ENCODE measurements at regions not wholly inside any gene's neighbourhood (a gene's known extent, or its start where the extent isn't known, plus 50 kb on each side); places are given as distances from the start of the nearest gene placed in this dataset.

GRCh38 chr15:67892559-67893377, 52.9 kb upstream of the RNU6-1 start:
- DNase-seq: no peak

DNA sequence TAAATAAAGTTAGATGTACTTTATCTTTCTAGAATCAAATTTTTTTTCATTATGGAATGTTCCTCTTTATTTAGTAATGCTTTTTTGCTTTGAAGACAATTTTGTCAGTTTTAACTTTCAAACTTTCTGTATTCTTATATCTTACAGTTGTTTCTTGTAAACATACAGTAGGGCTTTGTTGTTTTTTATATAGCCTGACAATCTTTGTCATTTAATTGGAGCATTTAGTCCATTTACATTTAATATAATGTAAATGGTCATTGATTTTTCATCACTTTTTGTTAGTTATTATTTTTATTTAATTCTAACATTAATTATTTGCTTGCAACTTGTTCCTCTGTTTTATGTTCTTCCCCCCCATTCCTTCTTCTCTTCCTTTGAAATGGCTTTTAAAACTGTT, 55.4 kb upstream of the RNU6-1 start:
- no peak for DNase-seq

DNA sequence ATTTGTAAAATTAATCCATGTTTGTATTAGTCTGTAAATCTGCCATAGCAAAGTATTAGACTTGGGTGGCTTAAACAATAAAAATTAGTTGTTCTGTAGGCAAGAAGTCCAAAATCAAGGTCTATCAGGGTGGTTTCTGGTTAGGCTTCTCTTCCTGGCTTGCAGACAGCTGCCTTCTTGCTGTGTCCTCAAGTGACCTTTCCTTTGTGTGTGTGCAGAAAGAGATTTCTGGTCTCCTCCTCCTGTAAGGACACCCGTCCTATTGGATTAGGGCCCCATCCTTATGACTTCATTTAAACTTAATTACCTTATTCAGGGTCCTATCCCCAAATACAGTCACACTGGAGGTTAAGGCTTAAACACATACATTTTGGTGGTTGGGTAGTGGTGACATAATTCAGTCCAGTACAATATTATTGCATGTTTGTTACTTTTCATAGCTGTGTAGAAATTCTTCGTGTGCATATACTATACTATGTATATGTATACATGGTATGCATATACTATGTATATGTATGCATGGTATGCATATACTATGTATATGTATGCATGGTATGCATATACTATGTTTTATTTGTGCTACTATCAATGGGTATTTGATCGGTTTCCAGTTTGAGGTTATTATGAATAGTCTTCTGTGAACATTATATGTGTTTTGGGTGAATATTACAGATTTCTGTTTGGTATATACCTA, 57.9 kb upstream of the RNU6-1 start:
- no peak for DNase-seq

DNA sequence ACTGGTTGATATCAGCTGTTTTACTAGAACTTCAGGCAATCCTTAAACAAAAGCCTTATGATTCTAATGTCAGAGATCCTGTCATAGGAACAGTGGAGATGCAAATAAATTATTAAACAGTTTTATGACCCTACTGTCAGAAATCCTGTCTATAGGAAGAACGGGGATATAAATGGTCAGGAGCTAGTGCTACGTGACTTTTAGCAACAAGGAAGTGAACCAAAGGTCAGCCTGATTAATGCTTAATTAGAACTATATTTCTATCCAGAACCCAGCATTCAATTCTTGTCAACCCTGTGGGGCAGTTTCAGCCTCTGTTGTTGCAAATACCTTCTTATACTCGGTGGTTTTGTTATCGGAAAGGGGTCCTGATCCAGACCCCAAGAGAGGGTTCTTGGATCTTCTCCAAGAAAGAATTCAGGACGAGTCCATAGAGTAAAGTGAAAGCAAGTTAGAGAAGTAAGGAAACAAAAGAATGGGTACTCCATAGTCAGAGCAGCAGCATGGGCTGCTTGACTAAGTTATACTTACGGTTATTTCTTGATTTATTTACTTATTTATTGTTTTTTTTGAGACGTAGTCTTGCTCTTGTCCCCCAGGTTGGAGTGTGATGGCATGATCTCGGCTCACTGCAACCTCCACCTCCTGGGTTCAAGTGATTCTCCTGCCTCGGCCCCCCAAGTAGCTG, 59.9 kb upstream of the RNU6-1 start:
- DNase-seq: no peak

DNA sequence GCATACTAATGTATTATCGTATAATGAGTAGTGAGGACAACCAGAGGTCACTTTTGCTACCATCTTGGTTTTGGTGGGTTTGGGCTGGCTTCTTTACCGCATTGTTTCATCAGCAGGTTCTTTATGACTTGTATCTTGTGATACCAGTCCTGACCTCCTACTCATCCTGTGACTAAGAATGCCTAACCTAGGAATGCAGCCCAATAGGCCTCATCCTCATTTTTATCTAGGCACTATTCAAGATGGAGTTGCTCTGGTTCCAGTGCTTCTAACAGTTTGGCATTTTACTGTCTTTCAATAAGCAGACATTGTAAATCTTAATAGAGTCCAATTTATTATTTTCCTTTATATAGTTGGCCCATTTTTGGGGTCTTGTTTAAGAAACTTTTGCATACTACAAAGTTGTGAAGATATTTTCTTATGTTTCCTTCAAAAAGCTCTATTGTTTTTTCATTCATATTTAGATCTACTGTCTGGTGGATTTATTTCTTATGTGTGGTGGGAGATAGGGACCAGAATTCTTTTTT, 60.8 kb upstream of the RNU6-1 start:
- DNase-seq: no peak

DNA sequence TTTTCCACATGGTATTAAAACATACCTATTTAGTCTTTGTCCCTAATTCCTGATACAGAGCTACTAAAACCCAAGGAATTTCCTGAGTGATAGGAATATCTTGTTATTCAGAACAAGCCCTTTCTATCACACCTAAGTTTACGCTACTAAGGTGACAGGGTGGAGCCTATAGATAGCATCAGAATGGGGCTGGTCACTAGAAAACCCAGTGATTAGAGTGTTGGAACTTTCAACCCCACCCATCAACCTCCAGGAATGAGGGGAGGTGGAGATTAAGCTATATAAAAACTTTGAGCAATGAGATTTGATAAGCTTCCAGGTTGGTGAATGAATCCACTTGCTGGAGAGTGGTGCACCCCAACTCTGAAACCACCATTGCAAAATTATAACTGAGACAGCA, 62.1 kb upstream of the RNU6-1 start:
- DNase-seq: no peak

GRCh38 chr15:67902579-67903009, 62.7 kb upstream of the RNU6-1 start:
- no peak for DNase-seq

GRCh38 chr15:67903708-67904107, 63.9 kb upstream of the RNU6-1 start:
- DNase-seq: no peak

DNA sequence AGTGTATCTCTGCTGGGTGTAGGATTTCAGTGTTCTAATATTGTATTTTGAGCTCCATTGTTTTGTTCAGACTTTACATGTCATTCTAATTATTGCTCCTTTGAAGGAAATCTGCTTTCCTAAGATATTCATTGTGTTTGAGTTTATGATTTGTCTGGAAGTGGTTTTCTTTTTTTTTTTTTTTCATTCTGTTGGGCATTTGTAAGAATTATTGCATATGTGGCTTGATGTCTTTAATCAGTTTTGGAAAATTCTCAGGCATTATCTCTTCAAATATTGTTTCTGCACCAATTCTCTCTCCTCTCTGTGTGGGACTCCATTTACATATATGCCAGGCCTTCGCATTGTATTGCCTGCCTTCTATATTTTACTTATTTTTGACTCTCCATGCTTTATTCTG, 65.8 kb upstream of the RNU6-1 start:
- no peak for DNase-seq

DNA sequence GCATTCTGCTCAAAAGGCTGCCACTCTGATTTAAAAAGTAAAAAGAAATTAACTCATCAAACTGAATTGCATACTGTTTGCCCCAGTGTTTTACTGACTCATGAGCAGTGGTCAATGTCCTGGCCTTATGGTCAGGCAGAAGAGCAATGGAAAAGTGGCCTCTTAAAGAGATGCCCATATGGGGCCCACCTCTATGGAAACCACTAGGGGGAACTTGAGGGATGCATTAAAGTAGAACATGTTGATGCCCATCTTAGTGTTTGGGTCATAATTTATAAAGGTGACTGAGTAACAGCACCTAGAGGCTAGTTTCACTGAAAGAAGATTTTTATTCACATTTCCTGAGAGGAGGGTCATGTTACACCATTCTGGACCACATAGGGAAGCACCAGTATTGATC, 66.5 kb upstream of the RNU6-1 start:
- DNase-seq: no peak

GRCh38 chr15:67907184-67907723, 67.4 kb upstream of the RNU6-1 start:
- no peak for DNase-seq

DNA sequence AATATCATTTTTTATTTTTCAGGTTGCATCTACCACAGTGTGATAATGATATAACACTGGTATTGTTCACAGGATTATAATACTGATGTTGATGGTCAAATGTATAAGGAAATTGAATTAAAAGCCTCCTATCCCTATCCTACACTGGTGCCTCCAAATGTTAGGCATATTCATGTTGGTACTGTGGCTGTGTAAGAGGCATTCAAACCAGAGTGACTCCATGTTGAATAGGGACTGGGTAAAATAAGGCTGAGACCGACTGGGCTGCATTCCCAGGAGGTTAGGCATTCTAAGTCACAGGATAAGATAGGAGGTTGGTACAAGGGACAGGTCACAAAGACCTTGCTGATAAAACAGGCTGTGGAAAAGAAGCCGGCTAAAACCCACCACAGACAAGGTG, 68.9 kb upstream of the RNU6-1 start:
- DNase-seq: no peak

- no peak for DNase-seq
Observed at GRCh38 chr15:67911727-67912126, 71.9 kb upstream of the RNU6-1 start.

GRCh38 chr15:67914028-67914427, 74.2 kb upstream of the RNU6-1 start:
- no peak for DNase-seq

GRCh38 chr15:67914537-67915460, 75.0 kb upstream of the RNU6-1 start:
- DNase-seq: peak; percentile 63

- DNase-seq: peak; percentile 70
Observed at GRCh38 chr15:67915461-67916374, 75.9 kb upstream of the RNU6-1 start.

- DNase-seq: no peak
Observed at GRCh38 chr15:67916565-67916964, 76.7 kb upstream of the RNU6-1 start.

- DNase-seq: no peak
Observed at GRCh38 chr15:67917037-67917436, 77.2 kb upstream of the RNU6-1 start.

DNA sequence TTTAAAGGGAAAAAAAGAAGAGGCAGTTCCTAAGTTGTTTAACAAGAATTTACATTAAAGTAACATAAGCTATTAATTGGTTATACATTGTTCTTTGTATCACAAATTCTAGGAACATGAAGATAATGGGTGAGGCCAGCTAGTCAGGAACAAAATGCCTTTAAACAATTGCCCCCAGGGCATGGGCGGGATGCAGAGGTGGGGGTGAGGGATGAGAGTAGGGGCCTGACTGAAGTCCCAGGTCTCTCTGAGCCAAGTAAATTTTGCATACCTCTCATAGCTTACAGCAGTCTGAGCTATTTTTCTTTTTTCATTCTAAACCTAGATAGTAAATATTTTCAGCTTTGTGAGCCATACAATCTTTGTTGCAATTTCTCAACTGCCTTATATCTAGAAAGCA, 77.8 kb upstream of the RNU6-1 start:
- no peak for DNase-seq

- no peak for DNase-seq
Observed at GRCh38 chr15:67918205-67918861, 78.5 kb upstream of the RNU6-1 start.

Data from NCI-H2029 treated with DMSO at 0.1 percent for 48 hours (cell line).